ENCODE measurements at regions not wholly inside any gene's neighbourhood (a gene's known extent, or its start where the extent isn't known, plus 50 kb on each side); places are given as distances from the start of the nearest gene placed in this dataset.

DNA sequence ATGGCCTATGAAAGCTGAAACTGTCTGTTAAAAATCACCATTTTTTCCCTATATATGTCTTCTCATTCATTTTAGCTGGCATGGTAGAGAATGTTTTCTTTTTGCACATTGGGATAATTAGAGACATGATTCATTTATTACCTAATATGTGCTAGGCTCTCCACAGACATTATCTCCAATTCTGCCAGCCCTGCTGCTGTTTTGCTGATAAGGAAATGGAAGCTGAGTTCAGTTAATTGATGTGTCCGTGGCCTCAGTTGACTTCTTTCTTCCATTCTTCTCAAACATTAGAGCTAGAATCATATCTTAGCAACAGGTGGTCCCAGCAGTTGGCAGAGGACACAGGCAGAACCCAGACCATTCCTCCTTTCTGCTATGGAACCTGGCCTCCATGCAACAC, 644.1 kb upstream of the CITED2 start:
- TF ChIP-seq, protein P1, sequence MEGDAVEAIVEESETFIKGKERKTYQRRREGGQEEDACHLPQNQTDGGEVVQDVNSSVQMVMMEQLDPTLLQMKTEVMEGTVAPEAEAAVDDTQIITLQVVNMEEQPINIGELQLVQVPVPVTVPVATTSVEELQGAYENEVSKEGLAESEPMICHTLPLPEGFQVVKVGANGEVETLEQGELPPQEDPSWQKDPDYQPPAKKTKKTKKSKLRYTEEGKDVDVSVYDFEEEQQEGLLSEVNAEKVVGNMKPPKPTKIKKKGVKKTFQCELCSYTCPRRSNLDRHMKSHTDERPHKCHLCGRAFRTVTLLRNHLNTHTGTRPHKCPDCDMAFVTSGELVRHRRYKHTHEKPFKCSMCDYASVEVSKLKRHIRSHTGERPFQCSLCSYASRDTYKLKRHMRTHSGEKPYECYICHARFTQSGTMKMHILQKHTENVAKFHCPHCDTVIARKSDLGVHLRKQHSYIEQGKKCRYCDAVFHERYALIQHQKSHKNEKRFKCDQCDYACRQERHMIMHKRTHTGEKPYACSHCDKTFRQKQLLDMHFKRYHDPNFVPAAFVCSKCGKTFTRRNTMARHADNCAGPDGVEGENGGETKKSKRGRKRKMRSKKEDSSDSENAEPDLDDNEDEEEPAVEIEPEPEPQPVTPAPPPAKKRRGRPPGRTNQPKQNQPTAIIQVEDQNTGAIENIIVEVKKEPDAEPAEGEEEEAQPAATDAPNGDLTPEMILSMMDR (IDR thresholded peaks at IDR 0.05; ENCODE audit: extremely low read depth, insufficient read depth, missing control alignments) = no peak
- no peak for DNase-seq (ENCODE audit: low spot score)
- in situ Hi-C loops (cut with MboI; ENCODE audit: low pct_unique_long_range_greater_than_20kb, low sequenced_read_pairs, unreplicated experiment) = no loop called here

DNA sequence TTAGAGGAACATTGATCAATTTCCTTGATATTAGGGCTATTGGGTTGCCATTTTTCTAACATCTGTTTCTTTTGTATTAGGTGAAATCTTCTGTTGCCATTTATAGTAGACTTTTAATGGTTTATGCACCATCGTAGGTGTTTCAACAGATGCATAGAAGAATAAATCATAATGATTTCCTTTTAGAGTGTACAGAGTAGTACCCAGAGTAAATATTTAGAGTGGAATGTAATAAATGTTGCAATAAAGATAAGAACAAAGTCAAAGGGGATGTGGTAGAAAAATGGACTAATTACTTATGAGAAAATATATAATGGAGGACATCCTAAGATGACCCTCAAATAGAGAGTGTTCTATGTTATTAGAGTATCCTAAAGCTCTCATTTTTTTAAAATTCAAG, 643.0 kb upstream of the CITED2 start:
- in situ Hi-C loops (cut with MboI; ENCODE audit: low pct_unique_long_range_greater_than_20kb, low sequenced_read_pairs, unreplicated experiment) = no loop called here
- TF ChIP-seq, protein P1 (IDR thresholded peaks at IDR 0.05; ENCODE audit: extremely low read depth, insufficient read depth, missing control alignments) = no peak
- DNase-seq (ENCODE audit: low spot score) = no peak

DNA sequence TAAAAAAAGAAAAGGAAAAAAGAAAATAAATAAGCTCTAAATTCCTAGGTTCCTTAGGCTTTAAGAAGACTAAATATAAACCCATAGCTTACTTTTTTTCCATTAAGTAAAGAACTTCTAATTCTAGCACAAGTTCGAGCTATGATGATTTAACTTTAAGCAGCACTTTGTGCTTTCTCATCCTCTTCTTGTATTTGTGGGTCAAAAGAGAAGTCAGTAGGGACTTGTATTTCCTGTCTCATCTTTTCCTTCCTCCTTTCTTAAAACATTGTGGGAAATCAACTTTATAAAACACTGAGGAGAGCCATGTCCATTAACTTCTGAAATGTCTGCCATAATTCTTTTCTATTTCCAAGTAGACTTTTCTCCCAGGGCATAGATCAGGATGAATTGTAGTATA, 637.7 kb upstream of the CITED2 start:
- DNase-seq (ENCODE audit: low spot score) = no peak
- in situ Hi-C loops (cut with MboI; ENCODE audit: low pct_unique_long_range_greater_than_20kb, low sequenced_read_pairs, unreplicated experiment) = no loop called here
- TF ChIP-seq, protein P1 (IDR thresholded peaks at IDR 0.05; ENCODE audit: extremely low read depth, insufficient read depth, missing control alignments) = no peak

DNA sequence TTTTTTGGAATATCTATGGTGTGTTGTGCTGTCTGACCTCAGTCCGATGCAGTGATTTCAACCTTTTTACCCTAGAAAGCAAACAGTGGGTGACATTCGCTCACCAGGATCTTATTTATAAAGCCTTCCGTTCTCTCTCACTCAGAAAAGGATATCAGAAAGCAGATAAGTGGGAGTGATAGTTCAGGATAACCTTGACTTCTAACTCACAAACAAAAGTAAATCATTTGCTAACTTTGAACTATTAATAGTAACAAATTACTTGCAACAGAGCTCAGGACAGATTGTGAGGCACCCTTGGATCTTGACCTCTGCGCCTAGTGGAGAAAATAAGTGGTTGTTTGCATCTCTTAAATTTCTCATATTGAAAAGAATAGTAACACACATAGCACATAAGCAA, 637.1 kb upstream of the CITED2 start:
- TF ChIP-seq, protein P1 (IDR thresholded peaks at IDR 0.05; ENCODE audit: extremely low read depth, insufficient read depth, missing control alignments) = no peak
- in situ Hi-C loops (cut with MboI; ENCODE audit: low pct_unique_long_range_greater_than_20kb, low sequenced_read_pairs, unreplicated experiment) = no loop called here
- DNase-seq (ENCODE audit: low spot score) = no peak

DNA sequence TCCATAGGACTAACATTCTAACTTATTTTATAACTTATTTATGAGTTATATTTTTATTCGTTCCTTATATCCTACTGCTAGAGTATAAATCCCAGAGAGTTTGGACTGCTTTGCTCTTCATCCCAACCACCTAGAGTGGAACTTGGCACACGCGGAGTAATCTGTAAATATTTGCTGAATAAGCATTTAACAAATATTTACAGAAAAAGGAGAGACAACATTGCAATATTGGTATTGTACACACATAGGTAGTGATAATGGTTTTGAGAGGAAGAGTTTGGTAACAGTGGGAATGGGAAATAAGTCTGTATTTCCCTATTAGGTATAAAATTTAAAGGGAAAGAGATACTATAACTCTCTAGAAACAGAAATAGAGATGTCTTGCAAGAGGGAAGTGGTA, 634.8 kb upstream of the CITED2 start:
- DNase-seq (ENCODE audit: low spot score) = no peak
- TF ChIP-seq, protein P1 (IDR thresholded peaks at IDR 0.05; ENCODE audit: extremely low read depth, insufficient read depth, missing control alignments) = no peak
- in situ Hi-C loops (cut with MboI; ENCODE audit: low pct_unique_long_range_greater_than_20kb, low sequenced_read_pairs, unreplicated experiment) = no loop called here

DNA sequence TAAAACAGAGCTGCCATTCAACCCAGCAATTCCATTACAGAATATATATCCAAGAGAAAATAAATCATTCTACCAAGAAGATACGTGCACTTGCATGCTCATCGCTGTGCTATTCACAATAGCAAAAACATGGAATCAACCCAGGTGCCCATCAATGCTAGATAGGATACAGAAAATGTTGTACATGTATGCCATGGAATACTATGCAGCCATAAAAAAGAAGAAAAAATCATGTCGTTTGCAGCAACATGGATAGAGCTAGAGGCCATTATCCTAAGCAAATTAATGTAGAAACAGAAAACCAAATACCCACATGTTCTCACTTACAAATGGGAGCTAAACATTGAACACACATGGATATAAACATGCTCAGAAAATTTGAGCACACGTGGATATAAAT, 633.1 kb upstream of the CITED2 start:
- TF ChIP-seq, protein P1 (IDR thresholded peaks at IDR 0.05; ENCODE audit: extremely low read depth, insufficient read depth, missing control alignments) = no peak
- in situ Hi-C loops (cut with MboI; ENCODE audit: low pct_unique_long_range_greater_than_20kb, low sequenced_read_pairs, unreplicated experiment) = no loop called here
- DNase-seq (ENCODE audit: low spot score) = no peak

DNA sequence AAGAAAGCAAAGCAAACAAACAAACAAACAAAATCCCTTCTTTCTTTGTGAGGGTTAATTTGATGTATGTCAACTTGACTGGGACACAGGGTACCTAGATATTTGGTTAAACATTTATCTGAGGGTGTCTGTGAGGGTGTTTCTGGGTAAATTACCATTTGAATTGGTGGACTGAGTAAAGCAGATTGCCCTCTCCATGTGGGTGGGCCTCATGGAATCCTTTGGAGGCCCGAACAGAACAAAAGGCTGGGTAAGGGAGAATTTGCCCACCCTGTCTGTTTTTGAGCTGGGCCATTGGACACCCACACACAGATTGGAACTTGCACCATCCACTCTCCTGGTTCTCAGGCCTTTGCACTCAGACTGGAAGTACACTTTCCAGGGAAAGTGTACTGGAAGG, 628.8 kb upstream of the CITED2 start:
- in situ Hi-C loops (cut with MboI; ENCODE audit: low pct_unique_long_range_greater_than_20kb, low sequenced_read_pairs, unreplicated experiment) = no loop called here
- TF ChIP-seq, protein P1 (IDR thresholded peaks at IDR 0.05; ENCODE audit: extremely low read depth, insufficient read depth, missing control alignments) = no peak
- no peak for DNase-seq (ENCODE audit: low spot score)
